Astrocyte (in vitro differentiated cells and primary cell): ENCODE measurements at regions not wholly inside any gene's neighbourhood (a gene's known extent, or its start where the extent isn't known, plus 50 kb on each side); places are given as distances from the start of the nearest gene placed in this dataset.

Experiments used
- DNase-seq: peaks from one replicate; pipeline ENCODE4 v3.0.0-alpha.2; 2010; ENCODE audit warnings: low read depth
- FAIRE-seq: peaks from 2 replicates; lab custom pipeline; 2011; peaks lifted over from hg19 to GRCh38; lab: Jason Lieb, UNC
- H2AFZ ChIP-seq: 2 replicates; pipeline ENCODE4 v1.6.0; 2012; ENCODE audit warnings: low read depth, low read length, inconsistent platforms
- H3K27ac ChIP-seq: 2 replicates; pipeline ENCODE4 v1.5.1; 2011; ENCODE audit warnings: low read depth, low read length, inconsistent platforms
- H3K27me3 ChIP-seq: 2 replicates; pipeline ENCODE4 v1.6.0; 2011; ENCODE audit warnings: low read length, inconsistent platforms; ENCODE audit not compliant: insufficient read depth
- H3K36me3 ChIP-seq: 2 replicates; pipeline ENCODE4 v1.5.1; 2011; ENCODE audit warnings: low read length, inconsistent platforms; ENCODE audit not compliant: insufficient read depth
- H3K4me1 ChIP-seq: 2 replicates; pipeline ENCODE4 v1.5.1; 2011; ENCODE audit warnings: low read length, inconsistent platforms; ENCODE audit not compliant: insufficient read depth
- H3K4me2 ChIP-seq: 2 replicates; pipeline ENCODE4 v1.6.0; 2012; ENCODE audit warnings: low read length, inconsistent platforms
- H3K4me3 ChIP-seq: 2 replicates; pipeline ENCODE4 v1.5.1; 2011; ENCODE audit warnings: low read depth, mild to moderate bottlenecking, low read length, inconsistent platforms; ENCODE audit not compliant: insufficient read depth
- H3K79me2 ChIP-seq: 2 replicates; pipeline ENCODE4 v1.6.0; 2012; ENCODE audit warnings: mild to moderate bottlenecking, low read length, inconsistent platforms; ENCODE audit not compliant: insufficient read depth
- H3K9ac ChIP-seq: 2 replicates; pipeline ENCODE4 v1.6.0; 2012; ENCODE audit warnings: mild to moderate bottlenecking, low read length, inconsistent platforms
- H3K9me3 ChIP-seq: 2 replicates; pipeline ENCODE4 v1.5.1; 2012; ENCODE audit warnings: low read depth, mild to moderate bottlenecking, low read length, inconsistent platforms; ENCODE audit not compliant: insufficient read depth
- H4K20me1 ChIP-seq: 2 replicates; pipeline ENCODE4 v1.6.0; 2012; ENCODE audit warnings: low read length, inconsistent platforms; ENCODE audit not compliant: insufficient read depth
- H3K27ac Mint-ChIP-seq: one replicate; pipeline ENCODE4 v1.8.0; 2021; ENCODE audit warnings: mild to moderate bottlenecking, mixed read lengths; ENCODE audit not compliant: unreplicated experiment
- H3K27me3 Mint-ChIP-seq: one replicate; pipeline ENCODE4 v1.8.0; 2021; ENCODE audit warnings: low read depth, mixed read lengths; ENCODE audit not compliant: unreplicated experiment
- H3K36me3 Mint-ChIP-seq: one replicate; pipeline ENCODE4 v1.8.0; 2021; ENCODE audit warnings: low read depth, mixed read lengths; ENCODE audit not compliant: unreplicated experiment
- H3K4me1 Mint-ChIP-seq: one replicate; pipeline ENCODE4 v1.8.0; 2021; ENCODE audit warnings: low read depth, mixed read lengths; ENCODE audit not compliant: unreplicated experiment
- H3K4me3 Mint-ChIP-seq: one replicate; pipeline ENCODE4 v1.8.0; 2021; ENCODE audit warnings: mild to moderate bottlenecking, moderate library complexity, mixed read lengths; ENCODE audit not compliant: unreplicated experiment
- H3K9me3 Mint-ChIP-seq: one replicate; pipeline ENCODE4 v1.8.0; 2021; ENCODE audit warnings: mild to moderate bottlenecking, mixed read lengths; ENCODE audit not compliant: unreplicated experiment
- EZH2 ChIP-seq: IDR thresholded peaks from 2 replicates; pipeline ENCODE4 v1.6.1; 2012; ENCODE audit warnings: mild to moderate bottlenecking, low read length, inconsistent platforms; ENCODE audit not compliant: insufficient read depth
- TF ChIP-seq, protein P1 (sequence below): IDR thresholded peaks from 2 replicates; pipeline ENCODE4 v1.5.1; 2011; ENCODE audit warnings: low read depth, mild to moderate bottlenecking, inconsistent platforms, low read length, moderate library complexity; ENCODE audit not compliant: insufficient read depth

DNA sequence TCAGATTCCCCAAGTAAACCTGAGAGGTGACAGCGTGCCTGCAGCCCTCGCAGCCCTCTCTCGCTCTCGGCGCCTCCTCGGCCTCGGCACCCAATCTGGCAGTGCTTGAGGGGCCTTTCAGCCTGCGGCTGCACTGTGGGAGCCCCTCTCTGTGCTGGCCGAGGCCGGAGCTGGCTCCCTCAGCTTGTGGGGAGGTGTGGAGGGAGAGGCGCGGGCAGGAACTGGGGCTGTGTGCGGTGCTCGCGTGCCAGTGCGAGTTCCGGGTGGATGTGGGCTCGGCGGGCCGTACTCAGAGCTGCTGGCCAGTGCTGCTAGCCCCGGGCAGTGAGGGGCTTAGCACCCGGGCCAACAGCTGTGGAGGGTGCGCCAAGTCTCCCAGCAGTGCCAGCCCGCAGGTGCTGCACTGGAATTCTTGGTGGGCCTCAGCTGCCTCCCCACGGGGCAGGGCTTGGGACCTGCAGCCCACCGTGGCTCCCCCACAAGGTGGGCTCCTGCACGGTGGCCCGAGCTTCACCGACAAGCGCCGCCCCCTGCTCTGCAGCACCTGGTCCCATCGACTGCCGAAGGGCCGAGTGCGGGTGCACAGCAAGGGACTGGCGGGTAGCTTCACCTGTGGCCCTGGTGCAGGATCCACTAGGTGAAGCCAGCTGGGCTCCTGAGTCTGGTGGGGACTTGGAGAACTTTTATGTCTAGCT, 809.7 kb upstream of the ADGRB3 start:
- Histone ChIP-seq H3K9ac (no peak overlapping the region), H3K27ac (no peak overlapping the region), H3K79me2 (no peaks in the 10 kb centered on the region), H3K36me3 (no peaks in the 10 kb centered on the region), H3K4me3 (no peak overlapping the region), H2AFZ (no peak overlapping the region), H3K9me3 (no peaks in the 10 kb centered on the region), H3K4me1 (no peaks in the 10 kb centered on the region), H3K27me3 (no peaks in the 10 kb centered on the region), H4K20me1 (no peaks in the 10 kb centered on the region), H3K4me2 (no peak overlapping the region)
- DNase-seq (no peak), FAIRE-seq (no peak)
- H3K9me3 Mint-ChIP-seq, result peaks cover 5% of the 10 kb centered on the region
- H3K27ac Mint-ChIP-seq, result no peak overlapping the region
- no peaks in the 10 kb centered on the region for H3K36me3 Mint-ChIP-seq
- H3K4me1 Mint-ChIP-seq, result no peaks in the 10 kb centered on the region
- H3K27me3 Mint-ChIP-seq, result no peaks in the 10 kb centered on the region
- no peak overlapping the region for H3K4me3 Mint-ChIP-seq
- TF ChIP-seq EZH2, result no peak
- TF ChIP-seq, protein P1, sequence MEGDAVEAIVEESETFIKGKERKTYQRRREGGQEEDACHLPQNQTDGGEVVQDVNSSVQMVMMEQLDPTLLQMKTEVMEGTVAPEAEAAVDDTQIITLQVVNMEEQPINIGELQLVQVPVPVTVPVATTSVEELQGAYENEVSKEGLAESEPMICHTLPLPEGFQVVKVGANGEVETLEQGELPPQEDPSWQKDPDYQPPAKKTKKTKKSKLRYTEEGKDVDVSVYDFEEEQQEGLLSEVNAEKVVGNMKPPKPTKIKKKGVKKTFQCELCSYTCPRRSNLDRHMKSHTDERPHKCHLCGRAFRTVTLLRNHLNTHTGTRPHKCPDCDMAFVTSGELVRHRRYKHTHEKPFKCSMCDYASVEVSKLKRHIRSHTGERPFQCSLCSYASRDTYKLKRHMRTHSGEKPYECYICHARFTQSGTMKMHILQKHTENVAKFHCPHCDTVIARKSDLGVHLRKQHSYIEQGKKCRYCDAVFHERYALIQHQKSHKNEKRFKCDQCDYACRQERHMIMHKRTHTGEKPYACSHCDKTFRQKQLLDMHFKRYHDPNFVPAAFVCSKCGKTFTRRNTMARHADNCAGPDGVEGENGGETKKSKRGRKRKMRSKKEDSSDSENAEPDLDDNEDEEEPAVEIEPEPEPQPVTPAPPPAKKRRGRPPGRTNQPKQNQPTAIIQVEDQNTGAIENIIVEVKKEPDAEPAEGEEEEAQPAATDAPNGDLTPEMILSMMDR, result no peak

- H3K36me3 Mint-ChIP-seq, result no peaks in the 10 kb centered on the region
- H3K27ac ChIP-seq, result no peak overlapping the region
- H3K9me3 ChIP-seq, result no peaks in the 10 kb centered on the region
- H3K79me2 ChIP-seq, result no peaks in the 10 kb centered on the region
- H3K9me3 Mint-ChIP-seq, result peaks cover 5% of the 10 kb centered on the region
- H3K4me3 ChIP-seq, result no peak overlapping the region
- no peak overlapping the region for H2AFZ ChIP-seq
- no peak overlapping the region for H3K4me3 Mint-ChIP-seq
- FAIRE-seq (no peak), DNase-seq (no peak)
- H3K4me1 Mint-ChIP-seq, result no peaks in the 10 kb centered on the region
- H4K20me1 ChIP-seq, result no peaks in the 10 kb centered on the region
- H3K27ac Mint-ChIP-seq, result no peak overlapping the region
- H3K4me2 ChIP-seq, result no peak overlapping the region
- no peaks in the 10 kb centered on the region for H3K27me3 ChIP-seq
- H3K27me3 Mint-ChIP-seq, result no peaks in the 10 kb centered on the region
- no peak overlapping the region for H3K9ac ChIP-seq
- no peak for TF ChIP-seq EZH2
- TF ChIP-seq, protein P1, result no peak
- no peaks in the 10 kb centered on the region for H3K4me1 ChIP-seq
- H3K36me3 ChIP-seq, result no peaks in the 10 kb centered on the region
Measured at GRCh38 chr6:67818322-67818721, 816.8 kb upstream of the ADGRB3 start.

- Histone ChIP-seq H3K4me2 (no peak overlapping the region), H3K9me3 (peaks cover 7% of the 10 kb centered on the region), H3K79me2 (no peaks in the 10 kb centered on the region), H3K4me3 (no peak overlapping the region), H3K36me3 (no peaks in the 10 kb centered on the region), H2AFZ (no peak overlapping the region), H3K9ac (no peak overlapping the region), H4K20me1 (no peaks in the 10 kb centered on the region), H3K27ac (no peak overlapping the region), H3K4me1 (no peaks in the 10 kb centered on the region), H3K27me3 (no peaks in the 10 kb centered on the region)
- TF ChIP-seq, protein P1, result no peak
- no peak for TF ChIP-seq EZH2
- H3K27me3 Mint-ChIP-seq, result no peaks in the 10 kb centered on the region
- no peaks in the 10 kb centered on the region for H3K4me1 Mint-ChIP-seq
- no peak overlapping the region for H3K4me3 Mint-ChIP-seq
- FAIRE-seq (no peak), DNase-seq (no peak)
- H3K27ac Mint-ChIP-seq, result no peak overlapping the region
- peaks cover 10% of the 10 kb centered on the region for H3K9me3 Mint-ChIP-seq
- no peaks in the 10 kb centered on the region for H3K36me3 Mint-ChIP-seq
Measured at GRCh38 chr6:67815623-67816022, 819.5 kb upstream of the ADGRB3 start.
